Hepatocyte (in vitro differentiated cells): ENCODE measurements at regions not wholly inside any gene's neighbourhood (a gene's known extent, or its start where the extent isn't known, plus 50 kb on each side); places are given as distances from the start of the nearest gene placed in this dataset.

Experiments used
- DNase-seq: peaks from one replicate; pipeline ENCODE4 v3.0.0-alpha.2; 2016; ENCODE audit warnings: low spot score
- H2AFZ ChIP-seq: fragments of 200-600 bp; sonication (generic); 2 replicates; pipeline ENCODE4 v1.6.0; 2016; ENCODE audit warnings: antibody characterized with exemption, mild to moderate bottlenecking
- H3K27ac ChIP-seq: fragments of 200-600 bp; sonication (generic); 2 replicates; pipeline ENCODE4 v1.5.1; 2016; ENCODE audit warnings: mild to moderate bottlenecking
- H3K27me3 ChIP-seq: fragments of 200-600 bp; sonication (generic); 2 replicates; pipeline ENCODE4 v1.6.1; 2016
- H3K36me3 ChIP-seq: fragments of 200-600 bp; sonication (generic); replicated peaks from 2 replicates; pipeline ENCODE4 v1.5.1; 2016; ENCODE audit warnings: low read depth; ENCODE audit not compliant: insufficient read depth
- H3K4me1 ChIP-seq: fragments of 200-600 bp; sonication (generic); 2 replicates; pipeline ENCODE4 v1.5.1; 2016; ENCODE audit warnings: mild to moderate bottlenecking, moderate library complexity; ENCODE audit not compliant: insufficient read depth
- H3K4me2 ChIP-seq: fragments of 200-600 bp; sonication (generic); 2 replicates; pipeline ENCODE4 v1.6.0; 2016
- H3K4me3 ChIP-seq: fragments of 200-600 bp; sonication (generic); 2 replicates; pipeline ENCODE4 v1.5.1; 2016; ENCODE audit warnings: mild to moderate bottlenecking
- H3K79me2 ChIP-seq: fragments of 200-600 bp; sonication (generic); 2 replicates; pipeline ENCODE4 v1.6.0; 2017; ENCODE audit warnings: mild to moderate bottlenecking
- H3K9me2 ChIP-seq: fragments of 200-600 bp; sonication (generic); replicated peaks from 2 replicates; pipeline ENCODE4 v1.6.0; 2017; ENCODE audit warnings: mild to moderate bottlenecking; ENCODE audit not compliant: insufficient read depth
- H3K9me3 ChIP-seq: fragments of 200-600 bp; sonication (generic); 2 replicates; pipeline ENCODE4 v1.5.1; 2016; ENCODE audit warnings: low read depth, mild to moderate bottlenecking
- H4K20me1 ChIP-seq: fragments of 200-600 bp; sonication (generic); 2 replicates; pipeline ENCODE4 v1.6.0; 2016; ENCODE audit warnings: mild to moderate bottlenecking; ENCODE audit not compliant: insufficient read depth, poor library complexity, severe bottlenecking
- EZH2 ChIP-seq: fragments of 200-600 bp; sonication (generic); IDR thresholded peaks from 2 replicates; pipeline ENCODE4 v1.6.1; 2016; ENCODE audit warnings: antibody characterized with exemption, mild to moderate bottlenecking, borderline replicate concordance
- EZH2phosphoT487 ChIP-seq: fragments of 200-600 bp; sonication (generic); IDR thresholded peaks from one replicate; pipeline ENCODE4 v1.6.1; 2018; ENCODE audit warnings: antibody characterized with exemption, mild to moderate bottlenecking, low read depth, moderate library complexity; ENCODE audit not compliant: unreplicated experiment, severe bottlenecking
- WGBS: methylation state at CpG from one replicate; pipeline ENCODE4 v1.1.6; 2016; ENCODE audit warnings: low lambda C conversion rate; ENCODE audit errors: missing lambda C conversion rate; 5-methylcytosine and 5-hydroxymethylcytosine counted together
- TF ChIP-seq, protein P1 (sequence below): fragments of 200-600 bp; sonication (generic); IDR thresholded peaks from 2 replicates; pipeline ENCODE4 v1.5.1; 2016; ENCODE audit warnings: antibody characterized with exemption, mild to moderate bottlenecking; ENCODE audit not compliant: poor library complexity

GRCh38 chr5:38104497-38105230, 153.7 kb upstream of the EGFLAM start:
- Histone ChIP-seq H2AFZ (no peak overlapping the region), H3K27me3 (no peaks in the 10 kb centered on the region), H4K20me1 (no peaks in the 10 kb centered on the region), H3K4me3 (no peak overlapping the region), H3K4me2 (peak overlapping the region; percentile 54), H3K27ac (no peak overlapping the region), H3K4me1 (peaks cover 12% of the 10 kb centered on the region), H3K9me2 (no peaks in the 10 kb centered on the region), H3K36me3 (no peaks in the 10 kb centered on the region), H3K79me2 (no peaks in the 10 kb centered on the region), H3K9me3 (no peaks in the 10 kb centered on the region)
- no peak for TF ChIP-seq EZH2phosphoT487
- TF ChIP-seq, protein P1, sequence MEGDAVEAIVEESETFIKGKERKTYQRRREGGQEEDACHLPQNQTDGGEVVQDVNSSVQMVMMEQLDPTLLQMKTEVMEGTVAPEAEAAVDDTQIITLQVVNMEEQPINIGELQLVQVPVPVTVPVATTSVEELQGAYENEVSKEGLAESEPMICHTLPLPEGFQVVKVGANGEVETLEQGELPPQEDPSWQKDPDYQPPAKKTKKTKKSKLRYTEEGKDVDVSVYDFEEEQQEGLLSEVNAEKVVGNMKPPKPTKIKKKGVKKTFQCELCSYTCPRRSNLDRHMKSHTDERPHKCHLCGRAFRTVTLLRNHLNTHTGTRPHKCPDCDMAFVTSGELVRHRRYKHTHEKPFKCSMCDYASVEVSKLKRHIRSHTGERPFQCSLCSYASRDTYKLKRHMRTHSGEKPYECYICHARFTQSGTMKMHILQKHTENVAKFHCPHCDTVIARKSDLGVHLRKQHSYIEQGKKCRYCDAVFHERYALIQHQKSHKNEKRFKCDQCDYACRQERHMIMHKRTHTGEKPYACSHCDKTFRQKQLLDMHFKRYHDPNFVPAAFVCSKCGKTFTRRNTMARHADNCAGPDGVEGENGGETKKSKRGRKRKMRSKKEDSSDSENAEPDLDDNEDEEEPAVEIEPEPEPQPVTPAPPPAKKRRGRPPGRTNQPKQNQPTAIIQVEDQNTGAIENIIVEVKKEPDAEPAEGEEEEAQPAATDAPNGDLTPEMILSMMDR = no peak
- 52% methylated on average over 5 of the region's 5 CpGs for WGBS
- no peak for DNase-seq

DNA sequence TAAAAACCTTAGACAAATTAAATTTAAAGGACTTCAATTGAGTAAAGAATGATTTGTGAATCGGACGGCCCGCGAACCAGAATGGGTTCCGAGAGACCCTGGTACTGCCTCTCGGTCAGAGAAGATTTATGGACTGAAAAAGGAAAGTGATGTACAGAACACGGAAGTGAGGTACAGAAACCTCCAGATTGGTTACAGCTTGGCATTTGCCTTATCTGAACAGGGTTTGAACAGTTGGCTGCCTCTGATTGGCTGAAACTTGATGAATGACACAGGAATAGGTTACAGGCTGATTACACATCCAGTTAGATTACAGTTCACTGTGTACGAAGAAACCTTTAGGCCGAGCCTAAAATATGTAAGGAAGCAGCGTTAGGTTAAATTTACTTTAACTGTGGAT, 156.5 kb upstream of the EGFLAM start:
- peaks cover 12% of the 10 kb centered on the region for H3K4me1 ChIP-seq
- no peaks in the 10 kb centered on the region for H3K79me2 ChIP-seq
- no peak overlapping the region for H2AFZ ChIP-seq
- H3K36me3 ChIP-seq = no peaks in the 10 kb centered on the region
- no peaks in the 10 kb centered on the region for H3K9me2 ChIP-seq
- H3K4me3 ChIP-seq = no peak overlapping the region
- DNase-seq = no peak
- no peak overlapping the region for H3K4me2 ChIP-seq
- no peaks in the 10 kb centered on the region for H3K27me3 ChIP-seq
- no peaks in the 10 kb centered on the region for H3K9me3 ChIP-seq
- WGBS = 97% methylated on average over 10 of the region's 10 CpGs
- no peaks in the 10 kb centered on the region for H4K20me1 ChIP-seq
- no peak overlapping the region for H3K27ac ChIP-seq
- TF ChIP-seq, protein P1 = no peak
- TF ChIP-seq EZH2phosphoT487 = no peak
- no peak for TF ChIP-seq EZH2

DNA sequence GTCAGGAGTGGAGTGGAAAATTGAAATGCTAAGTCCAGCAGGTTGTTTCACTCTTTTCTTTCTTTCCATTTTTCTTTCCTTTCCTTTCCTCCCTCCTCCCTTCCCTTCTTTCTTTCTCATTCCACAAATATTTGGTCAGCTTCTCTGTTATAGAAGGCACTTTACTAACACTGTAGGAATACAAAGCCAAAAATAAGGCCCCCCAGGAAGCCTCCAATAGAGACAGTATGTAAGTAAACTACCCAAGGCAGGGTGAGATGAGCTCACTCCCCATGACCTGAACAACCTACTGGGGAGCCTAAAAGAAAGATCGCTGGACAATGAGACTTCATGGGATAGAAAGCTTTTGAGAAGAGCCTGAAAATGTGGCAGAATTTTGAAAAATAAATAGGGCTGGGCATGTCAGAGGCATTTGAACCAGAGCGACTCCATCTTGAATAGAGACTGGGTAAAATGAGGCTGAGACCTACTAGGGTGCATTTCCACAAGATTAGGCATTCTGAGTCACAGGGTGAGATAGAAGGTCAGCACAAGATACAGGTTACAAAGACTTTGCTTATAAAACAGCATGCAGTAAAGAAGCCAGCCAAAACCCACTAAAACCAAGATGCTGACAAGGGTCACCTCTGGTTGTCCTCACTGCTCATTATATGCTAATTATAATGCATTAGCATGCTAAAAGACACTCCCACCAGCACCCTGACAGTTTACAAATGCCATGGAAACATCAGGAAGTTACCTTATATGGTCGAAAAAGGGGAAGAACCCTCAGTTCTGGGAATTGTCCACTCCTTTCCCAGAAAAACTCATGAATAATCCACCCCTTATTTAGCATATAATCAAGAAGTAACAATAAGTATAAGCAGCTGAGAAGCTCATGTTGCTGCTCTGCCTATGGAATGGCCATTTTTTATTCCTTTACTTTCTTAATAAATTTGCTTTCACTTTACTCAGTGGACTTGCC, 158.9 kb upstream of the EGFLAM start:
- Histone ChIP-seq H2AFZ (no peak overlapping the region), H3K4me3 (no peak overlapping the region), H3K9me2 (no peaks in the 10 kb centered on the region), H3K27me3 (no peaks in the 10 kb centered on the region), H3K9me3 (no peaks in the 10 kb centered on the region), H3K27ac (no peak overlapping the region), H3K36me3 (no peaks in the 10 kb centered on the region), H3K4me1 (peaks cover 6% of the 10 kb centered on the region), H4K20me1 (no peaks in the 10 kb centered on the region), H3K79me2 (no peaks in the 10 kb centered on the region), H3K4me2 (no peak overlapping the region)
- no peak for DNase-seq
- TF ChIP-seq EZH2phosphoT487 (no peak), EZH2 (no peak)
- TF ChIP-seq, protein P1 = no peak
- 94% methylated on average over 3 of the region's 3 CpGs for WGBS
